Retina (tissue), 1 donor: ENCODE measurements at regions not wholly inside any gene's neighbourhood (a gene's known extent, or its start where the extent isn't known, plus 50 kb on each side); places are given as distances from the start of the nearest gene placed in this dataset.
"Not testable (repeated sequence)": the region's sequence is repeated elsewhere in the genome, so short reads cannot be mapped to it uniquely, and the experiment has no call there.

Source experiments
- DNase-seq: peaks from one replicate; pipeline ENCODE4 v3.0.0-alpha.2; 2016

GRCh38 chr20:20791664-20792568 lies 79.5 kb upstream of the RALGAPA2 start:
- DNase-seq = no peak

DNA sequence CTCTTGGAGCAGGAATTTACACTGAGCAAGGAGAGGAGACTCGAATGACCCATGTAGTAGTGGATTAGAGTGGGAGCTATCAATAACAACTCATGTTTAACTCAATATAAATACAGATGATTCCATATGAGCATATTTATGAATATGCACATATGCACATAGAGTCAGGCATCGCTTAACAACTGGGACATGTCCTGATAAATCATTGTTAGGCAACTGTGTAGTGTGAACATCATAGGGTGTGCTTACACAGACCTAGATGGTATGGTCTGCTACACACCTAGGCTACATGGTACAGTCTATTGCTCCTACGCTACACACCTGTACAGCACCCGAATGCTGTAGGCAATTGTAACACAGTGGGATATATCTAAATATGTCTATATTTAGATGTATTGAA lies 75.9 kb upstream of the RALGAPA2 start:
- no peak for DNase-seq

- no peak for DNase-seq
These were observed 74.0 kb upstream of the RALGAPA2 start for GRCh38 chr20:20786428-20786827.

- no peak for DNase-seq
These were observed 72.8 kb upstream of the RALGAPA2 start for GRCh38 chr20:20785226-20785625.

DNA sequence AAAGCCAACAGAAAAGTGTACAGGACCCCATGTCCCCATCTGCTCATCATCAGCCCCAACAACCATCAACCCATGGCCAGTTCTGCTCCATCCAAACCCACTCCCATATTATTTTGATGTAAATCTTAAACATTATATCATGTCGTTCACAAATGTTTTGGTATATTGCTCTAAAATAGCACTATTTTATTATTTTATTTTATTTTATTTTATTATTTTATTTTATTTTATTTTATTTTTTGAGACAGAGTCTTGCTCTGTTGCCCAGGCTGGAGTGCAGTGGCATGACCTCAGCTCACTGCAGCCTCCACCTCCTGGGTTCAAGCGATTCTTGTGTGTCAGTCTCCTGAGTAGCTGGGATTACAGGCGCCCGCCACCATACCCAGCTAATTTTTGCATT lies 72.0 kb upstream of the RALGAPA2 start:
- not testable (repeated sequence) for DNase-seq

- DNase-seq = no peak
These were observed 71.0 kb upstream of the RALGAPA2 start for GRCh38 chr20:20783450-20783849.

GRCh38 chr20:20782755-20783154 lies 70.3 kb upstream of the RALGAPA2 start:
- no peak for DNase-seq

DNA sequence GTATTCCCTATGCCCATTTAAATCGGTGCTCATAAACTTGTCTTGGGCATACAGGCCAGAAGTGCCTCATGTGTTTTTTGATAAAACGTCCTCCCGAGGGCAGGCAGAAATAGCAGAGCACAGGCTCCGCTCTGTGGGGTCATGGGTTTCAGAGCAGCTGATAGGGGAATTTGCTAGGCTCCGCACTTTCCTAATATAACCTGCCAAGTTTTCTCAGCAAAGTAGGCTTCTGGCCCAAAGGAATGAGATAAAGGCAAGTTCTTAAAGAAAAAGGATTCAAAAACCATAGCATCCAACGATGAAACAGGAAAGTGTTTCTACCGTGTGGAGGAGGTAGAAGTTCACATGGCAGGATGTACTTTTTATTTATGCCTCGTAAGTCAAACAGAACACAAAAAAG lies 69.8 kb upstream of the RALGAPA2 start:
- no peak for DNase-seq

DNA sequence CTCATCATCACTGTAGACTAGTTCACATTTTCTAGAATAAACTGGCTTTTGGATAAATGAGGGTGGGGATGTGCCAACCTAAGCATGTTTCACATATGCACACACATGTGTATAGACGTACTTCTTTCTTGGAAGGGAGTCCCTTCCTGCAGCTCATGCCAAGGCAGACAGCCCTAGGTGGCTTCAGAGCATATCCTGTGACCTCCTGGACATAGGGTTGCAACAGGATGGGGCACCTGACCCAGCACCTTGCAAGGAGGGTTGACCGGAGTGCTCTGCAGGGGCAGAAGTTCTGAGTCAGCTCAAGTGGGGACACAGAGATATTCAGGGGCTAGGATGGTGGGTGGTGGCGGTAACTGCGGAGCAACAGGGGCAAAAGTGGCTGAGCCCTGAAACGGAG lies 68.6 kb upstream of the RALGAPA2 start:
- no peak for DNase-seq

GRCh38 chr20:20780127-20780824 lies 67.8 kb upstream of the RALGAPA2 start:
- no peak for DNase-seq

GRCh38 chr20:20778676-20779075 lies 66.2 kb upstream of the RALGAPA2 start:
- no peak for DNase-seq

DNA sequence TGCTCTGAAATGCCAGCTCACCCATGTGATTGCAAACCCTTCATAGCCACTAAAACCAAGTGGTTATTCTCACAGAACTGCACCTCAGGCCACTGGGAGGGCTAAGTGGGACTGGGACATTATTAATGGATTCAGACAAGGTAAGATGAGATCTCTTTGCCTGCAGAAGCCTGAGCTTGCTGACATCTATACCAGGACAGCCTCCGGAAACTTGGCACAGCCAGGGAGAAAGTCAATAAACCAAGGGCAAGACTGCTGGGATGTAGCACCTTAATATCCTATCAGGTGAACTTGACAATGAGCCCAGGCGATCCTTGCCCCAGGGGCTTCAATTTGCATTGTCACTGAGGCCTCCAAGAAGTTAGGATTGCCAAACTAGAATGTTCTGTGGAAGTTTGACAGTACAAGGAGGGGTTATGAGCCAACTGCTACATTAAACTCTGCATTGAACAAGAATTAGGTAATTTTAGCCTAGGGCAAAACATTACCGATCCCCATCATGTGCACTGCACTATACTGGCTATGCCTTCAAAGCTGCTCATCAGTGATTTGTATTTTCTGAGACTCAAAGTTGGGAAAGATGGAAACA lies 60.1 kb upstream of the RALGAPA2 start:
- no peak for DNase-seq

- DNase-seq = no peak
These were observed 55.9 kb upstream of the RALGAPA2 start for GRCh38 chr20:20768202-20768815.

- no peak for DNase-seq
These were observed 53.4 kb upstream of the RALGAPA2 start for GRCh38 chr20:20765696-20766365.

- DNase-seq = no peak
These were observed 51.2 kb upstream of the RALGAPA2 start for GRCh38 chr20:20763650-20764049.
